ENCODE measurements at regions not wholly inside any gene's neighbourhood (a gene's known extent, or its start where the extent isn't known, plus 50 kb on each side); places are given as distances from the start of the nearest gene placed in this dataset.

DNA sequence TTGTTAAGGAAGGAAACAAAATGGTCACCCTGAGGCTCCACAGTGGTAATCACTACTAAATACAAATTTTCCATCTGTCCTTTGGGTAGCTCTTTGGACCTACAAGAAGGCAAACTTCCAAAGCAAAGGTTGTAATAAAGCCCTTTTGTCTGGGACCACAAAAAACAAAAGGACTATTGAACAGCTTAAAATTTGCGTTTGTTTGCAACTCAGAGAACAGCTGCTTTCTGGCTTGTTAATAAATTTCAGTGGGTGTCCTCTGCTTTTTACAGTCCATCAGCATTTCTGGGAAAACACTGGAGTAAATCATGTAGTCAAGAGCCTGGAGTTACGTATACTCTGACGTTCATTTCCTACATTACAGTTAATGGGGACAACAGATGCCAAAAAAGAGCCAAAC is 439.7 kb upstream of the DIAPH2 start:
- H3K36me3 ChIP-seq (ENCODE audit: control insufficient read depth, insufficient read depth, low read length) = no peaks in the 10 kb centered on the region
- no peak overlapping the region for H3K9ac ChIP-seq (ENCODE audit: low read depth, low read length)
- H3K4me3 ChIP-seq (ENCODE audit: low read depth, low read length) = no peak overlapping the region
- H3K27me3 ChIP-seq (ENCODE audit: control insufficient read depth, insufficient read depth, low read length) = no peaks in the 10 kb centered on the region
- peaks cover 4% of the 10 kb centered on the region for H3K4me1 ChIP-seq (ENCODE audit: control insufficient read depth, insufficient read depth, low read length)
- H3K9me3 ChIP-seq (ENCODE audit: control insufficient read depth, insufficient read depth, low read length) = no peaks in the 10 kb centered on the region

DNA sequence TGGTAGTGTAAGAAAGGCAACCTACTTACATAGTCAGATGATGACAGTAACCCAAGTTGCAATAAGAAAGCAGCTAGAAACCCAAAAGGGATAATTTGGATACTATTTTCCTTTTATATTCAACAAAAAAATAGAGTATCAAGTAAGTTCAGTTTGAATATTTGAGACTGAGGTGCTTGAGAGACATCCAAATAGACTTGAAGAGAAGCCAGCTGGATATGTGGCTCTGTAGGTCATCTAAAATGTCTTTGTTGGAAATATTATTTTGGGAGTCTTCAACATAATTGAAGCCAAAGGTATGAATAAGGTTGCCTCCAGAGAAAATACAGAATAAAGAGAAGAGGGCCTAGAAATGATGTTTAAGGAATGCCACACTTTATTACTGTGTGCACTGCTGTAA is 438.2 kb upstream of the DIAPH2 start:
- H3K9ac ChIP-seq (ENCODE audit: low read depth, low read length) = no peak overlapping the region
- no peaks in the 10 kb centered on the region for H3K36me3 ChIP-seq (ENCODE audit: control insufficient read depth, insufficient read depth, low read length)
- H3K4me1 ChIP-seq (ENCODE audit: control insufficient read depth, insufficient read depth, low read length) = peaks cover 4% of the 10 kb centered on the region
- H3K27me3 ChIP-seq (ENCODE audit: control insufficient read depth, insufficient read depth, low read length) = no peaks in the 10 kb centered on the region
- H3K9me3 ChIP-seq (ENCODE audit: control insufficient read depth, insufficient read depth, low read length) = no peaks in the 10 kb centered on the region
- H3K4me3 ChIP-seq (ENCODE audit: low read depth, low read length) = no peak overlapping the region
